ENCODE measurements at regions not wholly inside any gene's neighbourhood (a gene's known extent, or its start where the extent isn't known, plus 50 kb on each side); places are given as distances from the start of the nearest gene placed in this dataset.

GRCh38 chr2:215579809-215580208 is 143.9 kb upstream of the FN1 start:
- Mint-ChIP-seq H3K27ac (no peak overlapping the region), H3K9me3 (ENCODE audit: insufficient read depth) (no peaks in the 10 kb centered on the region), H3K27me3 (peaks cover 3% of the 10 kb centered on the region), H3K4me3 (no peak overlapping the region), H3K4me1 (no peaks in the 10 kb centered on the region)
- no peak overlapping the region for H2AFZ ChIP-seq (ENCODE audit: insufficient read depth, low read depth, low read length, poor library complexity, severe bottlenecking)
- no peaks in the 10 kb centered on the region for H3K79me2 ChIP-seq (ENCODE audit: control insufficient read depth, insufficient read depth, low read length)
- DNase-seq (no peak), ATAC-seq (ENCODE audit: low read depth) (no peak)
- H3K4me1 ChIP-seq (ENCODE audit: control insufficient read depth in 2 of 2, insufficient read depth in 2 of 2, low read length in 2 of 2), result no peaks in the 10 kb centered on the region
- TF ChIP-seq EZH2 (IDR thresholded peaks at IDR 0.05; ENCODE audit: borderline replicate concordance, insufficient read depth, low read depth, low read length, poor library complexity, severe bottlenecking) (no peak), CTCF (IDR thresholded peaks at IDR 0.05) (no peak)
- ChIA-PET POLR2A (no interaction called here), CTCF (no interaction called here)
- no peak overlapping the region for H3K4me2 ChIP-seq (replicated peaks; ENCODE audit: low read depth, low read length, poor library complexity, severe bottlenecking)
- no peaks in the 10 kb centered on the region for H3K36me3 ChIP-seq (replicated peaks in 1 of 2; ENCODE audit: control extremely low read depth in 1 of 2, control insufficient read depth in 1 of 2, extremely low read depth in 1 of 2, insufficient read depth in 2 of 2, low read length in 1 of 2)
- no peak overlapping the region for H3K4me3 ChIP-seq (ENCODE audit: control extremely low read depth in 1 of 5, extremely low read depth in 1 of 5, insufficient read depth in 1 of 5, low read depth in 2 of 5, low read length in 4 of 5)
- no peak overlapping the region for H3K9ac ChIP-seq (ENCODE audit: low read length)
- intact Hi-C loops (cut with micrococcal nuclease), result no loop called here
- no peaks in the 10 kb centered on the region for H4K20me1 ChIP-seq (ENCODE audit: control insufficient read depth, insufficient read depth, low read length, poor library complexity, severe bottlenecking)
- no CpG with 5 or more reads among the region's 3 CpGs for WGBS (ENCODE audit: insufficient coverage)
- no peaks in the 10 kb centered on the region for H3K27me3 ChIP-seq (replicated peaks in 1 of 4; ENCODE audit: control extremely low read depth in 1 of 4, control insufficient read depth in 3 of 4, insufficient read depth in 4 of 4, low read length in 3 of 4)
- no peak overlapping the region for H3K27ac ChIP-seq (ENCODE audit: low read length in 2 of 2)
- H3K9me3 ChIP-seq (ENCODE audit: control extremely low read depth in 1 of 3, control insufficient read depth in 2 of 3, insufficient read depth in 1 of 3, low read length in 2 of 3), result no peaks in the 10 kb centered on the region

- no peaks in the 10 kb centered on the region for H3K9me3 Mint-ChIP-seq (ENCODE audit: insufficient read depth)
These were observed 141.5 kb upstream of the FN1 start for GRCh38 chr2:215577356-215577755.

More at GRCh38 chr2:215577356-215577755, 141.5 kb upstream of the FN1 start:
- no peaks in the 10 kb centered on the region for H3K9me3 ChIP-seq (ENCODE audit: control extremely low read depth in 1 of 3, control insufficient read depth in 2 of 3, insufficient read depth in 1 of 3, low read length in 2 of 3)
- H3K4me3 Mint-ChIP-seq, result no peak overlapping the region
- DNase-seq (no peak), ATAC-seq (ENCODE audit: low read depth) (no peak)
- no peaks in the 10 kb centered on the region for H4K20me1 ChIP-seq (ENCODE audit: control insufficient read depth, insufficient read depth, low read length, poor library complexity, severe bottlenecking)
- no peaks in the 10 kb centered on the region for H3K79me2 ChIP-seq (ENCODE audit: control insufficient read depth, insufficient read depth, low read length)
- TF ChIP-seq CTCF (IDR thresholded peaks at IDR 0.05) (no peak), EZH2 (IDR thresholded peaks at IDR 0.05; ENCODE audit: borderline replicate concordance, insufficient read depth, low read depth, low read length, poor library complexity, severe bottlenecking) (no peak)
- intact Hi-C loops (cut with micrococcal nuclease), result no loop called here
- CTCF ChIA-PET, result no interaction called here
- H2AFZ ChIP-seq (ENCODE audit: insufficient read depth, low read depth, low read length, poor library complexity, severe bottlenecking), result no peak overlapping the region
- no peaks in the 10 kb centered on the region for H3K4me1 Mint-ChIP-seq
- H3K4me3 ChIP-seq (ENCODE audit: control extremely low read depth in 1 of 5, extremely low read depth in 1 of 5, insufficient read depth in 1 of 5, low read depth in 2 of 5, low read length in 4 of 5), result no peak overlapping the region
- POLR2A ChIA-PET, result no interaction called here
- no peaks in the 10 kb centered on the region for H3K4me1 ChIP-seq (ENCODE audit: control insufficient read depth in 2 of 2, insufficient read depth in 2 of 2, low read length in 2 of 2)
- H3K4me2 ChIP-seq (replicated peaks; ENCODE audit: low read depth, low read length, poor library complexity, severe bottlenecking), result no peak overlapping the region
- H3K27me3 Mint-ChIP-seq, result peaks cover 3% of the 10 kb centered on the region
- H3K36me3 ChIP-seq (replicated peaks in 1 of 2; ENCODE audit: control extremely low read depth in 1 of 2, control insufficient read depth in 1 of 2, extremely low read depth in 1 of 2, insufficient read depth in 2 of 2, low read length in 1 of 2), result no peaks in the 10 kb centered on the region
- H3K27ac Mint-ChIP-seq, result no peak overlapping the region
- no peak overlapping the region for H3K27ac ChIP-seq (ENCODE audit: low read length in 2 of 2)
- no peak overlapping the region for H3K9ac ChIP-seq (ENCODE audit: low read length)
- H3K27me3 ChIP-seq (replicated peaks in 1 of 4; ENCODE audit: control extremely low read depth in 1 of 4, control insufficient read depth in 3 of 4, insufficient read depth in 4 of 4, low read length in 3 of 4), result no peaks in the 10 kb centered on the region
